HepG2 (cell line): ENCODE measurements at regions not wholly inside any gene's neighbourhood (a gene's known extent, or its start where the extent isn't known, plus 50 kb on each side); places are given as distances from the start of the nearest gene placed in this dataset.

ENCODE experiments used
- ATAC-seq: fragments of 200-7000 bp; cut with Tn5 transposase; 3 replicates; pipeline ENCODE4 v1.9.1; 2020; ENCODE audit warnings: mild to moderate bottlenecking, moderate library complexity
- BruUV-seq: library from RNA; stranded (reverse); fragments of 400-500 nt; replicated peaks from 2 replicates; lab custom pipeline; 2021; lab: Mats Ljungman, UMichigan
- CTCF ChIA-PET: fragments of 300-600 bp; formaldehyde crosslinking; extraction: SDS; loops from one replicate; lab custom pipeline; 2021; ENCODE audit warnings: low total read pairs, inconsistent platforms, low intra/inter-chr PET ratio; lab: Yijun Ruan, JAX
- POLR2A ChIA-PET: fragments of 350-600 bp; sonication (Branson Sonifier 250); formaldehyde crosslinking; loops from one replicate; lab custom pipeline; 2020; ENCODE audit warnings: antibody characterized with exemption, inconsistent platforms; lab: Yijun Ruan, JAX
- DNase-seq: peaks from one replicate; pipeline ENCODE4 v3.0.0-alpha.2; 2015; ENCODE audit warnings: low spot score
- FAIRE-seq: peaks from 3 replicates; lab custom pipeline; 2011; peaks lifted over from hg19 to GRCh38; lab: Jason Lieb, UNC
- H2AFZ ChIP-seq: one replicate; pipeline ENCODE4 v1.6.1; 2011; ENCODE audit warnings: low read length, inconsistent platforms
- H3K27ac ChIP-seq: fragments of 300-600 bp; 3 replicates; pipeline ENCODE4 v1.8.0; 2011; ENCODE audit warnings: mixed run types, mild to moderate bottlenecking, mixed read lengths, low read length, inconsistent platforms; ENCODE audit not compliant: insufficient read depth; ENCODE audit errors: extremely low read length
- H3K27me3 ChIP-seq, 2 experiments: fragments of 200-600 bp in 1 of 2; 2 replicates in 1 of 2; 3 replicates in 1 of 2; pipeline versions ENCODE4 v1.6.0 to v1.8.0; 2011; ENCODE audit warnings: low read length in 2 of 2, mild to moderate bottlenecking in 2 of 2, moderate library complexity in 2 of 2, inconsistent platforms in 1 of 2; ENCODE audit not compliant: insufficient read depth in 2 of 2, control insufficient read depth in 1 of 2
- H3K36me3 ChIP-seq, 2 experiments: fragments of 200-600 bp in 1 of 2; replicated peaks in 1 of 2; 2 replicates in 1 of 2; 3 replicates in 1 of 2; pipeline versions ENCODE4 v1.5.1 to v1.8.0; 2011; ENCODE audit warnings: low read length in 2 of 2, inconsistent platforms in 1 of 2; ENCODE audit not compliant: insufficient read depth in 2 of 2, control insufficient read depth in 1 of 2
- H3K4me1 ChIP-seq: 2 replicates; pipeline ENCODE4 v1.5.1; 2012; ENCODE audit warnings: low read length, inconsistent platforms; ENCODE audit not compliant: insufficient read depth
- H3K4me2 ChIP-seq: 2 replicates; pipeline ENCODE4 v1.6.0; 2011; ENCODE audit warnings: low read depth, low read length, inconsistent platforms
- H3K4me3 ChIP-seq, 3 experiments: fragments of 200-600 bp in 1 of 3; sonication (generic), shearing (Covaris generic) in 1 of 3; replicated peaks in 1 of 3; 2 replicates each; pipeline ENCODE4 v1.5.1; 2011 to 2016; ENCODE audit warnings: low read length in 3 of 3, inconsistent platforms in 2 of 3, low read depth in 2 of 3, mild to moderate bottlenecking in 2 of 3, control low read depth in 1 of 3, mixed read lengths in 1 of 3; ENCODE audit not compliant: insufficient read depth in 1 of 3
- H3K79me2 ChIP-seq: one replicate; pipeline ENCODE4 v1.6.1; 2011; ENCODE audit warnings: low read length, inconsistent platforms; ENCODE audit not compliant: insufficient read depth
- H3K9ac ChIP-seq: 2 replicates; pipeline ENCODE4 v1.6.0; 2011; ENCODE audit warnings: mild to moderate bottlenecking, low read depth, low read length, inconsistent platforms; ENCODE audit not compliant: insufficient read depth
- H3K9me3 ChIP-seq: 2 replicates; pipeline ENCODE4 v1.5.1; 2012; ENCODE audit warnings: mild to moderate bottlenecking, low read length
- H4K20me1 ChIP-seq: 2 replicates; pipeline ENCODE4 v1.6.0; 2011; ENCODE audit warnings: inconsistent platforms, mild to moderate bottlenecking, low read length, moderate library complexity; ENCODE audit not compliant: insufficient read depth
- ARID5B ChIP-seq: IDR thresholded peaks from 2 replicates; pipeline ENCODE4 v1.4.0; 2020; ENCODE audit warnings: mild to moderate bottlenecking, missing genetic modification reagents
- NFIC ChIP-seq: IDR thresholded peaks from 2 replicates; pipeline ENCODE4 v1.6.1; 2012; ENCODE audit warnings: mild to moderate bottlenecking, low read length, inconsistent platforms
- NRL ChIP-seq: sonication (generic); formaldehyde crosslinking; IDR thresholded peaks from 2 replicates; pipeline ENCODE4 v1.5.0; 2020; ENCODE audit warnings: missing genetic modification reagents, mild to moderate bottlenecking, moderate library complexity, borderline replicate concordance
- PBX3 ChIP-seq: sonication (generic); formaldehyde crosslinking; IDR thresholded peaks from 2 replicates; pipeline ENCODE4 v1.8.1; 2023; ENCODE audit warnings: missing genetic modification reagents, inconsistent platforms, borderline replicate concordance
- SAFB2 ChIP-seq: sonication (generic); formaldehyde crosslinking; IDR thresholded peaks from 2 replicates; pipeline ENCODE4 v1.5.1; 2020; ENCODE audit warnings: missing genetic modification reagents, low read depth, mild to moderate bottlenecking, borderline replicate concordance
- SIX4 ChIP-seq: sonication (generic); formaldehyde crosslinking; IDR thresholded peaks from 2 replicates; pipeline ENCODE4 v1.4.0; 2020; ENCODE audit warnings: missing genetic modification reagents
- TFAP4 ChIP-seq: sonication (generic); IDR thresholded peaks from 2 replicates; pipeline ENCODE4 v1.6.1; 2016; ENCODE audit warnings: low read depth, borderline replicate concordance
- THAP9 ChIP-seq: sonication (generic); formaldehyde crosslinking; IDR thresholded peaks from 2 replicates; pipeline ENCODE4; 2020; ENCODE audit warnings: missing genetic modification reagents, mild to moderate bottlenecking, borderline replicate concordance
- TSC22D2 ChIP-seq: sonication (generic); formaldehyde crosslinking; IDR thresholded peaks from 2 replicates; pipeline ENCODE4 v1.5.1; 2020; ENCODE audit warnings: missing genetic modification reagents, mild to moderate bottlenecking, borderline replicate concordance
- ZMYM2 ChIP-seq: sonication (generic); formaldehyde crosslinking; IDR thresholded peaks from 2 replicates; pipeline ENCODE4 v1.8.0; 2022; ENCODE audit warnings: mild to moderate bottlenecking, missing genetic modification reagents
- ZNF205 ChIP-seq: IDR thresholded peaks from 2 replicates; pipeline ENCODE4 v1.6.1; 2018; ENCODE audit warnings: missing biosample characterization, missing genetic modification reagents
- ZNF570 ChIP-seq: sonication (generic); formaldehyde crosslinking; IDR thresholded peaks from 2 replicates; pipeline ENCODE4 v1.4.0; 2020; ENCODE audit warnings: mild to moderate bottlenecking, missing genetic modification reagents, borderline replicate concordance
- ZNF577 ChIP-seq: sonication (generic); formaldehyde crosslinking; IDR thresholded peaks from 2 replicates; pipeline ENCODE4 v1.4.0; 2020; ENCODE audit warnings: mild to moderate bottlenecking, low read depth, missing genetic modification reagents, borderline replicate concordance
- ZNF616 ChIP-seq: sonication (generic); formaldehyde crosslinking; IDR thresholded peaks from 2 replicates; pipeline ENCODE4 v1.5.0; 2020; ENCODE audit warnings: low read depth, mild to moderate bottlenecking, missing genetic modification reagents
- ZNF644 ChIP-seq: IDR thresholded peaks from 2 replicates; pipeline ENCODE4 v1.6.1; 2016; ENCODE audit warnings: low read depth
- WGBS: methylation state at CpG from one replicate; pipeline ENCODE4 v1.1.6; 2017; ENCODE audit warnings: low lambda C conversion rate; 5-methylcytosine and 5-hydroxymethylcytosine counted together
- in situ Hi-C: cut with HindIII; loops from 2 replicates; pipeline ENCODE4 v1.10.0; 2017; ENCODE audit warnings: low pct_unique_long_range_greater_than_20kb; ENCODE audit not compliant: extremely low pct_ligation_motif_present
- intact Hi-C: fragments of 100-400 bp; cut with micrococcal nuclease; formaldehyde crosslinking; loops from one replicate; pipeline ENCODE4 v1.10.0; 2022; ENCODE audit not compliant: unreplicated experiment

GRCh38 chr10:118209215-118209614 lies 132.9 kb downstream of the FAM204A start (continued):
- TF ChIP-seq TFAP4, result peak; percentile 84; the same call in 1 of the 2 replicates
- peak; percentile 59; the same call in 1 of the 2 replicates for TF ChIP-seq ZNF644 (CRISPR knock-in tag)
- no peak for TF ChIP-seq ZNF205 (CRISPR knock-in tag)

- Histone ChIP-seq H3K4me2 (no peak overlapping the region), H3K4me1 (peaks cover 16% of the 10 kb centered on the region), H4K20me1 (no peaks in the 10 kb centered on the region), H3K27me3 (no peaks in the 10 kb centered on the region), H3K79me2 (no peaks in the 10 kb centered on the region), H3K9me3 (no peaks in the 10 kb centered on the region), H3K27ac (no peak overlapping the region), H3K4me3 (no peak overlapping the region), H3K9ac (no peak overlapping the region), H2AFZ (no peak overlapping the region), H3K36me3 (no peaks in the 10 kb centered on the region)
- DNase-seq (peak; percentile 20), FAIRE-seq (no peak), ATAC-seq (peak; percentile 43; the same call in 1 of the 3 replicates)
- no TSS peak for BruUV-seq
- intact Hi-C loops (no loop called here), in situ Hi-C loops (no loop called here)
- ChIA-PET CTCF (no interaction called here), POLR2A (no interaction called here)
- 39% methylated on average over 7 of the region's 7 CpGs for WGBS
- TF ChIP-seq SIX4 (CRISPR knock-in tag) (no peak), ZNF570 (CRISPR knock-in tag) (no peak), TSC22D2 (CRISPR knock-in tag) (no peak), ARID5B (CRISPR knock-in tag) (peak; percentile 37), ZMYM2 (CRISPR knock-in tag) (no peak), THAP9 (no peak), ZNF577 (no peak), PBX3 (no peak), SAFB2 (no peak), NRL (CRISPR knock-in tag) (no peak), NFIC (no peak), ZNF616 (CRISPR knock-in tag) (no peak)
Measured at GRCh38 chr10:118207470-118208007, 134.6 kb downstream of the FAM204A start.
